Transverse colon (tissue), 4 donors: ENCODE measurements at regions not wholly inside any gene's neighbourhood (a gene's known extent, or its start where the extent isn't known, plus 50 kb on each side); places are given as distances from the start of the nearest gene placed in this dataset.
A peak's percentile ranks its signal among the peaks of the same experiment; 100 is the strongest.

ENCODE experiments used
- CTCF ChIP-seq, 5 experiments: fragments of 200-600 bp in 3 of 5; fragments of 450-650 bp in 2 of 5; sonication (generic) in 3 of 5; IDR thresholded peaks; 1 replicate in 2 of 5; 2 replicates in 3 of 5; pipeline ENCODE4 v1.5.1; 2016 to 2017; ENCODE audit warnings: antibody characterized with exemption in 5 of 5, inconsistent platforms in 3 of 5, mild to moderate bottlenecking in 2 of 5, moderate library complexity in 1 of 5
- EP300 ChIP-seq: sonication (generic); formaldehyde crosslinking; IDR thresholded peaks from one replicate; pipeline ENCODE4 v1.6.1; 2017; ENCODE audit warnings: antibody characterized with exemption, low read depth
- POLR2A ChIP-seq: fragments of 450-650 bp; IDR thresholded peaks from one replicate; pipeline ENCODE4 v1.6.1; 2016; ENCODE audit warnings: antibody characterized with exemption, mild to moderate bottlenecking, moderate library complexity
- POLR2AphosphoS5 ChIP-seq, 3 donors: sonication (generic); formaldehyde crosslinking; IDR thresholded peaks; one replicate each; pipeline ENCODE4 v1.6.1; 2016; ENCODE audit warnings: antibody characterized with exemption in 3 of 3

GRCh38 chr14:30227436-30227835, 299.8 kb upstream of the PRKD1 start:
- TF ChIP-seq CTCF (IDR thresholded peaks at IDR 0.05) (no peak), POLR2A (no peak), POLR2AphosphoS5 (IDR thresholded peaks at IDR 0.05) (peak in 2 of 3 donors; percentile 72 to 75), EP300 (no peak)
